ENCODE measurements at regions not wholly inside any gene's neighbourhood (a gene's known extent, or its start where the extent isn't known, plus 50 kb on each side); places are given as distances from the start of the nearest gene placed in this dataset.
A peak's percentile ranks its signal among the peaks of the same experiment; 100 is the strongest.

DNA sequence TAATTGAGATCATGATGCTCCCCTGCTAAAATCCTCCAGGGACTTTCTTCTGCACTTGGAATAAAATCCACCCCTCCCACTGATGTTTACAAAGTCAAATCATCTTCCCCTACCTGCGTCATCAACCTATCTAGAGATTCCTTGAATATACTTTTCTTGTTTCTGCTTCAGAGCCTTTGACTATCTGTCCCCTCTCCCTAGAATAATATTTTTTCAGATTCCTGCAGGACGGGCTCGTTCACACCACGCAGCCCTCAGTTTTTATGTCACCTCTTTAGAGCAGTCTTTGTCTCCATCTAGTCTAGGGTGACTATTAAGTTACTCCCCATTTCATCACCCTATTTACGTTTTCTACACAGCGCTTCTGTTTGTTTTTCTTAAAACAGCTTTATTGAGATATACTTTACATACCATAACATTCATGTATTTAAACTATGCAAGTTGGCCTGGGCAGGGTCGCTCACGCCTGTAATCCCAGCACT lies 94.8 kb upstream of the SESN3 start:
- H3K4me3 ChIP-seq, result no peak overlapping the region
- H3K27ac ChIP-seq, result no peak overlapping the region
- no peaks in the 10 kb centered on the region for H3K27me3 ChIP-seq
- no peaks in the 10 kb centered on the region for H3K9me3 ChIP-seq (ENCODE audit: low read depth)
- H3K4me1 ChIP-seq (ENCODE audit: low read depth), result no peaks in the 10 kb centered on the region
- TF ChIP-seq, protein P1, sequence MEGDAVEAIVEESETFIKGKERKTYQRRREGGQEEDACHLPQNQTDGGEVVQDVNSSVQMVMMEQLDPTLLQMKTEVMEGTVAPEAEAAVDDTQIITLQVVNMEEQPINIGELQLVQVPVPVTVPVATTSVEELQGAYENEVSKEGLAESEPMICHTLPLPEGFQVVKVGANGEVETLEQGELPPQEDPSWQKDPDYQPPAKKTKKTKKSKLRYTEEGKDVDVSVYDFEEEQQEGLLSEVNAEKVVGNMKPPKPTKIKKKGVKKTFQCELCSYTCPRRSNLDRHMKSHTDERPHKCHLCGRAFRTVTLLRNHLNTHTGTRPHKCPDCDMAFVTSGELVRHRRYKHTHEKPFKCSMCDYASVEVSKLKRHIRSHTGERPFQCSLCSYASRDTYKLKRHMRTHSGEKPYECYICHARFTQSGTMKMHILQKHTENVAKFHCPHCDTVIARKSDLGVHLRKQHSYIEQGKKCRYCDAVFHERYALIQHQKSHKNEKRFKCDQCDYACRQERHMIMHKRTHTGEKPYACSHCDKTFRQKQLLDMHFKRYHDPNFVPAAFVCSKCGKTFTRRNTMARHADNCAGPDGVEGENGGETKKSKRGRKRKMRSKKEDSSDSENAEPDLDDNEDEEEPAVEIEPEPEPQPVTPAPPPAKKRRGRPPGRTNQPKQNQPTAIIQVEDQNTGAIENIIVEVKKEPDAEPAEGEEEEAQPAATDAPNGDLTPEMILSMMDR (IDR thresholded peaks at IDR 0.05; ENCODE audit: low read depth, low read length), result no peak
- DNase-seq (ENCODE audit: low read depth in 1 of 2, low spot score in 1 of 2), result no peak
- H3K36me3 ChIP-seq, result no peaks in the 10 kb centered on the region

DNA sequence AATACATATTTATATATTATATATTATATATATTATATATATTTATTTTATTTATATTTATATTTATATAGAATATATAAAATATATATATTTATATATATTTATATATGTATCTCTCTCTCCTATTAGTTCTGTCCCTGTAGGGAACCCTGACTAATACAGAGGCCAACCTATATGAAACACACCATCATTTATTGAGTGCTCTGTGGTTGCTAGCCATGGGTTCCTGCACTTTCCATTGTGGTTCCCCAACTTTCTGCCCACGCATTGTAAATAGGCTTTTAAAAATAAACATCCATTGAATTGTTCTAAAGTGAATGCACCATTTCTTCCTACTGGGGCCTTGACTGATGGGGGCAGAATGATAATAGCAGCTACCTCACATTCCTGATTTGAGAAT lies 93.8 kb upstream of the SESN3 start:
- TF ChIP-seq, protein P1 (IDR thresholded peaks at IDR 0.05; ENCODE audit: low read depth, low read length), result no peak
- Histone ChIP-seq H3K36me3 (no peaks in the 10 kb centered on the region), H3K4me3 (no peak overlapping the region), H3K27ac (no peak overlapping the region), H3K4me1 (ENCODE audit: low read depth) (no peaks in the 10 kb centered on the region), H3K9me3 (ENCODE audit: low read depth) (no peaks in the 10 kb centered on the region), H3K27me3 (no peaks in the 10 kb centered on the region)
- no peak for DNase-seq (ENCODE audit: low read depth in 1 of 2, low spot score in 1 of 2)

DNA sequence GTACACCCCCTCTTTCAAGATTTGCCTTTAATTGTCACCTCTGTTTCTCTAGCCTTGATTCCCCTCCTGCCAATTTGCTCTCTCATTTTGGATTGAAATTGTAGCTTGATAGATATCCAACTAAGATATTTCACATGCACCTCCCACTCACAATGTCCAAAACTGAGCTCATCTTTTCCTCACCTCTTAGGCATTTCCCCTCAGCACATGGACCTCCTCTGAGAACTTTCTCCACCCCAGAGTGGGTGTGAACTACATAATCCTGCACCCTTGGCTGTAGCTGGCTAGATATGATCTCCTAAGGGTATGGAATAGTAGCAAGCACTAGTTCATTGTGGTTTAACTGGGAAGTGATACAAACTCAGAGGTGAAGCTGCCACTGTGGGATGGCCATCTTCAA lies 91.5 kb upstream of the SESN3 start:
- TF ChIP-seq, protein P1 (IDR thresholded peaks at IDR 0.05; ENCODE audit: low read depth, low read length), result no peak
- no peaks in the 10 kb centered on the region for H3K9me3 ChIP-seq (ENCODE audit: low read depth)
- H3K27ac ChIP-seq, result no peak overlapping the region
- no peaks in the 10 kb centered on the region for H3K27me3 ChIP-seq
- DNase-seq (ENCODE audit: low read depth in 1 of 2, low spot score in 1 of 2), result peak in 1 of 2 donors; percentile 44
- H3K4me1 ChIP-seq (ENCODE audit: low read depth), result no peaks in the 10 kb centered on the region
- no peak overlapping the region for H3K4me3 ChIP-seq
- H3K36me3 ChIP-seq, result no peaks in the 10 kb centered on the region

DNA sequence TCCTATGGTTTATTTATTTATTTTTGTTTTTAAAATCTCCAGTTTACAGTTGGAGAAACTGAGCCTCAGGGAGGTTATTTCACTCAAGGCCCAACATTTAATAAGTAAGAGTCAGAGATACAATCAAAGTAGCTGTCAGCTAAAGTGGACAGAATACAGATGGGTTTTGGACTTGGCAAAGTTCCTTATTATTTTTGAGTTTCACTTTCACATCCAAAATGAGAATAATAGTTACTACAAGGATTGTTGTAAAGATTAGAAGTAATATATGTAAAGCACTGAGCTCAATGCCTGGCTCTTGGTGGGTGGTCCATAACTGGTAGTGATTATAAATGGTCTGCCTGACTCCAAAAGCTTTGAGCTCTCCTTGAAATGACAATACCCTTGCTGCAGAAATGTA lies 87.5 kb upstream of the SESN3 start:
- Histone ChIP-seq H3K36me3 (no peaks in the 10 kb centered on the region), H3K27ac (no peak overlapping the region), H3K4me3 (no peak overlapping the region), H3K4me1 (ENCODE audit: low read depth) (no peaks in the 10 kb centered on the region), H3K9me3 (ENCODE audit: low read depth) (no peaks in the 10 kb centered on the region), H3K27me3 (no peaks in the 10 kb centered on the region)
- DNase-seq (ENCODE audit: low read depth in 1 of 2, low spot score in 1 of 2), result peak in 1 of 2 donors; percentile 46
- TF ChIP-seq, protein P1 (IDR thresholded peaks at IDR 0.05; ENCODE audit: low read depth, low read length), result no peak

DNA sequence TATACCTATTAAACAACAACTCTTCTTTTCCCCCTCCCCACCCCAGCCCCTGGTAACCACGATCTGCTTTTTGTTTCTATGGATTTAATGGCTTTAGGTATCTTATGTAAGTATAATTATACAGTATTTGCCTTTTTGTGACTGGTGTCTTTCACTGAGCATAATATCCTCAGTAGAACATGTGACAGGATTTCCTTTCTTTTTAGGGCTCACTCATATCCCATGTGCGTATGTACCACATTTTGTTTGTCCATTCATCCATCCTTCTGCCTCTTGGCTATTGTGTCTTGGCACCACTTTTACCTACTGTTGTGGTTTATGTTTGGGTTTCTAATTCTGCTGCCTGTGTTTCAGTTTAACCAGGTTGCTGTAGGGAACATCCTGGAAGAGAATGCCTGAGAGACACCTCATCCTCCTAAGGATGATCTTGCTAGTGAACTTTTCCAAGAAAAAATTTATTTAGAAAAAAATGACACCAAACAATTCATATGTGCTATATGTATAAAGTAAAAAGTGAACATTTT lies 77.6 kb upstream of the SESN3 start:
- no peak overlapping the region for H3K4me3 ChIP-seq
- DNase-seq (ENCODE audit: low read depth in 1 of 2, low spot score in 1 of 2), result no peak
- H3K9me3 ChIP-seq (ENCODE audit: low read depth), result no peaks in the 10 kb centered on the region
- TF ChIP-seq, protein P1 (IDR thresholded peaks at IDR 0.05; ENCODE audit: low read depth, low read length), result no peak
- no peaks in the 10 kb centered on the region for H3K4me1 ChIP-seq (ENCODE audit: low read depth)
- H3K27ac ChIP-seq, result no peak overlapping the region
- H3K27me3 ChIP-seq, result no peaks in the 10 kb centered on the region
- H3K36me3 ChIP-seq, result no peaks in the 10 kb centered on the region
